H1 (cell line): ENCODE measurements at regions not wholly inside any gene's neighbourhood (a gene's known extent, or its start where the extent isn't known, plus 50 kb on each side); places are given as distances from the start of the nearest gene placed in this dataset.

Source experiments
- CTCF ChIA-PET: fragments of 300-600 bp; sonication (Branson Sonifier 250); formaldehyde crosslinking; loops from one replicate; lab custom pipeline; 2021; ENCODE audit not compliant: partially characterized antibody; lab: Charles Lee
- POLR2A ChIA-PET: fragments of 300-600 bp; sonication (Branson Sonifier 250); formaldehyde crosslinking; loops from one replicate; lab custom pipeline; 2021; ENCODE audit warnings: inconsistent platforms; ENCODE audit not compliant: partially characterized antibody; lab: Charles Lee
- DNase-seq, 2 experiments: peaks; one replicate each; pipeline versions ENCODE4 v3.0.0 to v3.0.0-alpha.2; 2010 to 2022; ENCODE audit warnings: low spot score in 2 of 2, low read depth in 1 of 2, mixed read lengths in 1 of 2
- FAIRE-seq: peaks from 2 replicates; lab custom pipeline; 2011; peaks lifted over from hg19 to GRCh38; lab: Jason Lieb, UNC
- H2AFZ ChIP-seq: 2 replicates; pipeline ENCODE4 v1.8.1; 2012; ENCODE audit warnings: low read length, inconsistent platforms
- H2AK5ac ChIP-seq: 2 replicates; pipeline ENCODE4 v1.6.1; 2013; ENCODE audit warnings: low read depth, low read length
- H2BK120ac ChIP-seq: replicated peaks from 2 replicates; pipeline ENCODE3; 2013; ENCODE audit warnings: low read depth, low read length, inconsistent platforms
- H2BK12ac ChIP-seq: 2 replicates; pipeline ENCODE4 v1.6.1; 2013; ENCODE audit warnings: low read depth, low read length
- H2BK15ac ChIP-seq: 2 replicates; pipeline ENCODE4 v1.6.1; 2013; ENCODE audit warnings: low read length
- H2BK20ac ChIP-seq: 2 replicates; pipeline ENCODE4 v1.6.1; 2013; ENCODE audit warnings: low read length
- H2BK5ac ChIP-seq: 2 replicates; pipeline ENCODE4 v1.6.1; 2013; ENCODE audit warnings: low read depth, low read length
- H3K14ac ChIP-seq: 2 replicates; pipeline ENCODE4 v1.6.1; 2013; ENCODE audit warnings: inconsistent platforms; ENCODE audit not compliant: insufficient read length
- H3K18ac ChIP-seq: 2 replicates; pipeline ENCODE4 v1.6.1; 2013; ENCODE audit warnings: low read length; ENCODE audit errors: extremely low read depth
- H3K23ac ChIP-seq: 2 replicates; pipeline ENCODE4 v1.6.1; 2013; ENCODE audit warnings: inconsistent platforms; ENCODE audit not compliant: insufficient read length
- H3K23me2 ChIP-seq: 2 replicates; pipeline ENCODE4 v1.6.1; 2013; ENCODE audit warnings: low read depth, low read length
- H3K27ac ChIP-seq: 2 replicates; pipeline ENCODE4 v1.6.1; 2011; ENCODE audit warnings: low read depth, low read length, inconsistent platforms
- H3K27me3 ChIP-seq, 4 experiments: replicated peaks in 1 of 4; 1 replicate in 1 of 4; 2 replicates in 3 of 4; pipeline versions ENCODE4 v1.6.1 to v1.8.1; 2011 to 2013; ENCODE audit warnings: low read length in 3 of 4, mild to moderate bottlenecking in 3 of 4, inconsistent platforms in 2 of 4, mixed read lengths in 2 of 4, moderate library complexity in 1 of 4; ENCODE audit not compliant: control insufficient read depth in 3 of 4, insufficient read depth in 3 of 4; ENCODE audit errors: extremely low read depth in 1 of 4
- H3K36me3 ChIP-seq, 4 experiments: 2 replicates each; pipeline versions ENCODE4 v1.6.1 to v1.8.1; 2011 to 2013; ENCODE audit warnings: mild to moderate bottlenecking in 4 of 4, low read length in 3 of 4, moderate library complexity in 2 of 4, control low read depth in 1 of 4, inconsistent platforms in 1 of 4; ENCODE audit not compliant: insufficient read depth in 4 of 4, control insufficient read depth in 2 of 4
- H3K4ac ChIP-seq: replicated peaks from 2 replicates; pipeline ENCODE3; 2013; ENCODE audit warnings: low read length, low read depth, mixed read lengths, inconsistent platforms; ENCODE audit not compliant: insufficient read length
- H3K4me1 ChIP-seq, 4 experiments: replicated peaks in 1 of 4; 1 replicate in 1 of 4; 2 replicates in 3 of 4; pipeline versions ENCODE4 v1.6.1 to v1.8.1; 2011 to 2013; ENCODE audit warnings: low read length in 3 of 4, inconsistent platforms in 2 of 4, mixed read lengths in 1 of 4; ENCODE audit not compliant: insufficient read depth in 4 of 4, control insufficient read depth in 3 of 4
- H3K4me2 ChIP-seq, 2 experiments: 2 replicates each; pipeline versions ENCODE4 v1.6.1 to v1.8.1; 2011 to 2013; ENCODE audit warnings: low read depth in 2 of 2, low read length in 2 of 2, control low read depth in 1 of 2, inconsistent platforms in 1 of 2, mild to moderate bottlenecking in 1 of 2; ENCODE audit not compliant: insufficient read depth in 1 of 2
- H3K4me3 ChIP-seq, 4 experiments: fragments of 200-600, 300-600 bp in 1 of 4; sonication (generic), shearing (Covaris generic), sonication (Bioruptor Twin) in 1 of 4; 2 replicates each; pipeline versions ENCODE4 v1.5.1 to v1.8.1; 2011 to 2016; ENCODE audit warnings: low read length in 4 of 4, low read depth in 3 of 4, control low read depth in 2 of 4, inconsistent platforms in 2 of 4, mild to moderate bottlenecking in 2 of 4, mixed read lengths in 1 of 4, moderate library complexity in 1 of 4; ENCODE audit not compliant: insufficient read depth in 2 of 4; ENCODE audit errors: extremely low read depth in 1 of 4
- H3K56ac ChIP-seq: replicated peaks from 2 replicates; pipeline ENCODE3; 2013; ENCODE audit warnings: low read depth, mild to moderate bottlenecking, mixed read lengths, low read length, inconsistent platforms; ENCODE audit not compliant: insufficient read length
- H3K79me1 ChIP-seq: 2 replicates; pipeline ENCODE4 v1.6.1; 2013; ENCODE audit warnings: low read depth, low read length, control low read depth
- H3K79me2 ChIP-seq, 2 experiments: 2 replicates each; pipeline versions ENCODE4 v1.6.1 to v1.8.1; 2012 to 2013; ENCODE audit warnings: low read length in 2 of 2, mild to moderate bottlenecking in 2 of 2, inconsistent platforms in 1 of 2; ENCODE audit not compliant: insufficient read depth in 2 of 2, control insufficient read depth in 1 of 2
- H3K9ac ChIP-seq, 4 experiments: replicated peaks in 1 of 4; 1 replicate in 1 of 4; 2 replicates in 3 of 4; pipeline versions ENCODE4 v1.6.1 to v1.8.1; 2011 to 2013; ENCODE audit warnings: low read depth in 3 of 4, low read length in 3 of 4, control low read depth in 2 of 4, mild to moderate bottlenecking in 2 of 4, moderate library complexity in 2 of 4, inconsistent platforms in 1 of 4; ENCODE audit errors: extremely low read depth in 1 of 4
- H3K9me3 ChIP-seq, 2 experiments: 2 replicates each; pipeline versions ENCODE4 v1.6.1 to v1.8.1; 2012 to 2013; ENCODE audit warnings: mild to moderate bottlenecking in 2 of 2, moderate library complexity in 2 of 2, control low read depth in 1 of 2, inconsistent platforms in 1 of 2, low read depth in 1 of 2, low read length in 1 of 2, mixed read lengths in 1 of 2; ENCODE audit not compliant: insufficient read depth in 2 of 2
- H4K20me1 ChIP-seq, 2 experiments: replicated peaks in 1 of 2; 2 replicates each; pipeline versions ENCODE3 to v1.8.1; 2011 to 2013; ENCODE audit warnings: inconsistent platforms in 2 of 2, low read length in 2 of 2, mild to moderate bottlenecking in 1 of 2; ENCODE audit not compliant: insufficient read depth in 2 of 2, control insufficient read depth in 1 of 2
- H4K5ac ChIP-seq: 2 replicates; pipeline ENCODE4 v1.6.1; 2013; ENCODE audit warnings: low read length, low read depth, mixed read lengths, inconsistent platforms; ENCODE audit not compliant: insufficient read length
- H4K8ac ChIP-seq: 2 replicates; pipeline ENCODE4 v1.8.0; 2013; ENCODE audit warnings: mild to moderate bottlenecking, moderate library complexity, low read length, inconsistent platforms; ENCODE audit not compliant: insufficient read depth; ENCODE audit errors: extremely low read depth
- H4K91ac ChIP-seq: replicated peaks from 2 replicates; pipeline ENCODE3; 2013; ENCODE audit warnings: low read length, mixed read lengths, inconsistent platforms; ENCODE audit not compliant: insufficient read length
- EGR1 ChIP-seq: IDR thresholded peaks from 2 replicates; pipeline ENCODE4 v1.6.1; 2011; ENCODE audit warnings: low read depth, low read length, borderline replicate concordance
- HDAC2 ChIP-seq, 2 experiments: fragments of 300-600 bp in 1 of 2; sonication (generic) in 1 of 2; IDR thresholded peaks; 2 replicates each; pipeline ENCODE4 v1.6.1; 2011 to 2012; ENCODE audit warnings: low read depth in 2 of 2, low read length in 2 of 2, mild to moderate bottlenecking in 2 of 2, moderate library complexity in 2 of 2, borderline replicate concordance in 1 of 2, inconsistent platforms in 1 of 2
- JUN ChIP-seq: IDR thresholded peaks from 2 replicates; pipeline ENCODE4 v1.6.1; 2011; ENCODE audit warnings: low read depth, mild to moderate bottlenecking, improper control_type of control experiment, low read length
- KDM5A ChIP-seq: fragments of 200-600 bp; IDR thresholded peaks from 2 replicates; pipeline ENCODE4 v1.7.1; 2012; ENCODE audit warnings: mild to moderate bottlenecking, low read length, inconsistent platforms, mixed read lengths
- WGBS, 2 experiments: shearing (Covaris generic) in 1 of 2; methylation state at CpG; one replicate each; pipeline versions ENCODE4 v1.1.6 to v1.1.7; 2013 to 2015; ENCODE audit warnings: low lambda C conversion rate in 2 of 2, mixed read lengths in 2 of 2, inconsistent platforms in 1 of 2, low coverage in 1 of 2, missing lambda C conversion rate in 1 of 2; ENCODE audit not compliant: insufficient replicate concordance in 2 of 2, insufficient coverage in 1 of 2, insufficient read length in 1 of 2; ENCODE audit errors: extremely low coverage in 1 of 2, missing lambda C conversion rate in 1 of 2; 5-methylcytosine and 5-hydroxymethylcytosine counted together

GRCh38 chr18:22685788-22686187 lies 247.3 kb upstream of the RBBP8 start:
- no peak overlapping the region for H2AFZ ChIP-seq
- H2BK5ac ChIP-seq = no peak overlapping the region
- FAIRE-seq = no peak
- no peak overlapping the region for H3K4me2 ChIP-seq
- no peak overlapping the region for H2BK20ac ChIP-seq
- no peaks in the 10 kb centered on the region for H3K4me1 ChIP-seq
- no peak overlapping the region for H3K9ac ChIP-seq
- ChIA-PET CTCF (interaction anchor here (1.6 kb wide), 1 partner anchor 18 kb away, joined by 5 read pairs; no protein-coding TSS in a partner anchor), POLR2A (no interaction called here)
- no peak overlapping the region for H4K8ac ChIP-seq
- no peak overlapping the region for H3K4ac ChIP-seq
- no peak overlapping the region for H3K4me3 ChIP-seq
- DNase-seq = no peak
- no peak overlapping the region for H2BK12ac ChIP-seq
- no peak overlapping the region for H4K5ac ChIP-seq
- H3K14ac ChIP-seq = no peak overlapping the region
- H4K20me1 ChIP-seq = no peaks in the 10 kb centered on the region
- no peaks in the 10 kb centered on the region; a peak in 1 of 8 replicates for H3K36me3 ChIP-seq
- H3K56ac ChIP-seq = no peak overlapping the region
- H3K27me3 ChIP-seq = no peaks in the 10 kb centered on the region
- H2AK5ac ChIP-seq = no peak overlapping the region
- H4K91ac ChIP-seq = no peak overlapping the region
- H2BK120ac ChIP-seq = no peak overlapping the region
- H2BK15ac ChIP-seq = no peak overlapping the region
- H3K23me2 ChIP-seq = no peaks in the 10 kb centered on the region
- WGBS, 2 experiments = 81% methylated on average over 2 of the region's 2 CpGs; no CpG with 5 or more reads in 1 of the 2 experiments
- no peak overlapping the region for H3K18ac ChIP-seq
- H3K79me2 ChIP-seq = no peaks in the 10 kb centered on the region
- H3K79me1 ChIP-seq = no peaks in the 10 kb centered on the region
- no peak overlapping the region for H3K23ac ChIP-seq
- TF ChIP-seq KDM5A = no peak
- no peak for TF ChIP-seq JUN
- TF ChIP-seq EGR1 = no peak
- no peak for TF ChIP-seq HDAC2 (IDR thresholded peaks at IDR 0.05; ENCODE audit: borderline replicate concordance in 1 of 2, low read depth in 2 of 2, low read length in 2 of 2)
- TF ChIP-seq, all 59 proteins: peak for 0
- Histone ChIP-seq H3K9me3 (peaks cover 12 to 14% of the 10 kb centered on the region in 2 experiments; a peak in 3 of 4 replicates), H3K27ac (no peak overlapping the region)
